Body of pancreas (tissue), 4 donors: ENCODE measurements at regions not wholly inside any gene's neighbourhood (a gene's known extent, or its start where the extent isn't known, plus 50 kb on each side); places are given as distances from the start of the nearest gene placed in this dataset.

ENCODE experiments used
- CTCF ChIP-seq, 7 experiments: fragments of 450-650 bp in 4 of 7; fragments of 200-600 bp in 3 of 7; sonication (generic) in 3 of 7; IDR thresholded peaks; one replicate each; pipeline ENCODE4 v1.5.1; 2016 to 2019; ENCODE audit warnings: antibody characterized with exemption in 7 of 7
- POLR2A ChIP-seq, 3 donors: fragments of 450-650 bp; IDR thresholded peaks; one replicate each; pipeline ENCODE4 v1.6.1; 2016; ENCODE audit warnings: antibody characterized with exemption in 3 of 3, mild to moderate bottlenecking in 2 of 3

DNA sequence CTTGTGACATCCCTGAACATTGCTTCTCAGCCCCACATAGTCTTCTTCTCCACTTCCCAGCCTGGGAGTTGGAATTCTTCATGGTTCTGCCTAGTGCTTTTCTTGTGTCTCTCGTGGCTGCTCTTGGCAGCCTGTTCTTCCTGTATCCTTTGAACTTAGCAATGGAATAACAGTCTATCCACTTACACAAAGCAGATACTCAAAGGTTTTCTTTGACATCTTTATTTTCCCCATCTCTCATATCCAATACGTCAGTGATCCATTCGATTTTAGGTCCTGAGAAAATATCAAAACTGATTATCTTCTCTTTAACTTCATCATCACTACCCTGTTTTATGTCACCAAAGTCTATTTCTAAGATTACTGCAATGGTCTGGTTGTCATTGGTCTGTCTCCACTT, 1091.2 kb upstream of the PIK3C3 start:
- TF ChIP-seq CTCF (IDR thresholded peaks at IDR 0.05) (no peak), POLR2A (IDR thresholded peaks at IDR 0.05) (no peak)
